Motor neuron (in vitro differentiated cells): ENCODE measurements at regions not wholly inside any gene's neighbourhood (a gene's known extent, or its start where the extent isn't known, plus 50 kb on each side); places are given as distances from the start of the nearest gene placed in this dataset.
"Not testable (repeated sequence)": the region's sequence is repeated elsewhere in the genome, so short reads cannot be mapped to it uniquely, and the experiment has no call there.

Experiments
- ATAC-seq, 8 experiments: fragments of 200-7000 bp; cut with Tn5 transposase; replicated peaks in 6 of 8; 2 replicates each; pipeline ENCODE4 v1.8.0; 2021; ENCODE audit warnings: mild to moderate bottlenecking in 8 of 8, moderate library complexity in 8 of 8
- H3K27ac ChIP-seq, 2 donors: fragments of 250-450 bp; sonication (Bioruptor Pico); 2 replicates each; pipeline ENCODE4 v1.9.0; 2021; ENCODE audit warnings: antibody characterized with exemption in 2 of 2, mild to moderate bottlenecking in 2 of 2, moderate library complexity in 1 of 2
- H3K4me1 ChIP-seq, 2 donors: fragments of 250-450 bp; sonication (Bioruptor Pico); replicated peaks in 1 of 2; 2 replicates each; pipeline ENCODE4 v1.6.1; 2021; ENCODE audit warnings: antibody characterized with exemption in 2 of 2, mild to moderate bottlenecking in 2 of 2, moderate library complexity in 1 of 2
- H3K4me3 ChIP-seq, 5 donors: fragments of 250-450 bp; sonication (Bioruptor Pico); 2 replicates each; pipeline ENCODE4 v1.9.0; 2021; ENCODE audit warnings: antibody characterized with exemption in 5 of 5, mild to moderate bottlenecking in 5 of 5, moderate library complexity in 4 of 5
- WGBS, 10 experiments: fragments of 450-650 bp; shearing (Covaris generic); methylation state at CpG; one replicate each; pipeline ENCODE4 v1.0.0; 2022; 5-methylcytosine and 5-hydroxymethylcytosine counted together
- in situ Hi-C, 9 experiments: fragments of 400-800 bp; cut with MboI; loops; one replicate each; pipeline ENCODE4 v1.15.0; 2021; ENCODE audit warnings: low sequenced_read_pairs in 9 of 9, low pct_unique_long_range_greater_than_20kb in 2 of 9; ENCODE audit not compliant: unreplicated experiment in 9 of 9

- Histone ChIP-seq H3K4me3 (peak overlapping the region in 2 of 5 donors; percentile 34 to 37), H3K27ac (peak overlapping the region; percentile 78 to 88), H3K4me1 (peaks cover 16 to 42% of the 10 kb centered on the region in 2 donors)
- ATAC-seq = no peak
- 58 to 96% (median 88%) methylated on average over 3 to 9 of the region's 22 CpGs; no CpG with 5 or more reads in 4 of the 10 experiments for WGBS, 10 experiments
- in situ Hi-C loops = no loop called here
Measured at GRCh38 chr6:44003345-44004061, 123.7 kb downstream of the MRPL14 start.

- in situ Hi-C loops = no loop called here
- peak; percentile 50 to 90 (median 86) for ATAC-seq
- peak overlapping the region; percentile 23 to 37 (median 24) for H3K4me3 ChIP-seq
- peaks cover 16 to 42% of the 10 kb centered on the region in 2 donors for H3K4me1 ChIP-seq
- peak overlapping the region; percentile 78 to 88 for H3K27ac ChIP-seq
- 0% methylated on average over 1 of the region's 76 CpGs; no CpG with 5 or more reads in 9 of the 10 experiments for WGBS, 10 experiments
Measured at GRCh38 chr6:44002593-44003344, 124.5 kb downstream of the MRPL14 start.

GRCh38 chr6:44002067-44002592 lies 125.1 kb downstream of the MRPL14 start:
- in situ Hi-C loops = no loop called here
- Histone ChIP-seq H3K4me3 (peak overlapping the region; percentile 23 to 37 (median 24)), H3K4me1 (peaks cover 16 to 42% of the 10 kb centered on the region in 2 donors), H3K27ac (peak overlapping the region; percentile 78 to 88)
- peak in 3 of 8 experiments; percentile 41 to 52 (median 46) for ATAC-seq
- WGBS, 10 experiments = 10 to 20% (median 20%) methylated on average over 1 to 2 of the region's 37 CpGs; no CpG with 5 or more reads in 7 of the 10 experiments

- peak in 3 of 8 experiments; percentile 12 to 27 (median 13) for ATAC-seq
- in situ Hi-C loops = no loop called here
- H3K4me3 ChIP-seq = peak overlapping the region; percentile 23 to 37 (median 24)
- H3K4me1 ChIP-seq = peaks cover 16 to 42% of the 10 kb centered on the region in 2 donors
- peak overlapping the region; percentile 78 to 88 for H3K27ac ChIP-seq
- WGBS, 10 experiments = 8 to 71% (median 43%) methylated on average over 2 to 5 of the region's 12 CpGs; no CpG with 5 or more reads in 1 of the 10 experiments
Measured at GRCh38 chr6:44001318-44002066, 125.8 kb downstream of the MRPL14 start.

GRCh38 chr6:44000164-44000842 lies 126.9 kb downstream of the MRPL14 start:
- ATAC-seq = no peak
- no peak overlapping the region for H3K27ac ChIP-seq
- in situ Hi-C loops = no loop called here
- peaks cover 16 to 37% of the 10 kb centered on the region in 2 donors for H3K4me1 ChIP-seq
- 67 to 100% (median 94%) methylated on average over 1 to 5 of the region's 14 CpGs; no CpG with 5 or more reads in 2 of the 10 experiments for WGBS, 10 experiments
- H3K4me3 ChIP-seq = no peak overlapping the region

- Histone ChIP-seq H3K27ac (no peak overlapping the region), H3K4me3 (no peak overlapping the region), H3K4me1 (peaks cover 9 to 30% of the 10 kb centered on the region in 2 donors)
- no peak for ATAC-seq
- in situ Hi-C loops = no loop called here
- WGBS, 10 experiments = 67 to 100% (median 100%) methylated on average over 1 to 4 of the region's 4 CpGs; no CpG with 5 or more reads in 3 of the 10 experiments
Measured at GRCh38 chr6:43999628-44000027, 127.6 kb downstream of the MRPL14 start.

- in situ Hi-C loops, H3K27ac ChIP-seq, ATAC-seq, H3K4me3 ChIP-seq: not testable (repeated sequence)
- 60 to 100% (median 88%) methylated on average over 1 to 11 of the region's 24 CpGs; no CpG with 5 or more reads in 1 of the 10 experiments for WGBS, 10 experiments
- peaks cover 15 to 34% of the 10 kb centered on the region in 2 donors for H3K4me1 ChIP-seq
Measured at GRCh38 chr6:43998592-43999243, 128.5 kb downstream of the MRPL14 start.

- ATAC-seq, H3K4me3 ChIP-seq, in situ Hi-C loops, H3K27ac ChIP-seq: not testable (repeated sequence)
- 100% methylated on average over 1 of the region's 35 CpGs; no CpG with 5 or more reads in 9 of the 10 experiments for WGBS, 10 experiments
- H3K4me1 ChIP-seq = peaks cover 15 to 29% of the 10 kb centered on the region in 2 donors
Measured at GRCh38 chr6:43997990-43998585, 129.2 kb downstream of the MRPL14 start.

GRCh38 chr6:43997345-43997677 lies 129.9 kb downstream of the MRPL14 start:
- WGBS, 10 experiments = 83 to 100% methylated on average over 1 of the region's 1 CpG; no CpG with 5 or more reads in 8 of the 10 experiments
- in situ Hi-C loops = no loop called here

GRCh38 chr6:43996618-43997344 lies 130.5 kb downstream of the MRPL14 start:
- Histone ChIP-seq H3K4me3 (no peak overlapping the region), H3K27ac (no peak overlapping the region), H3K4me1 (peaks cover 9 to 25% of the 10 kb centered on the region in 2 donors)
- no peak for ATAC-seq
- in situ Hi-C loops = no loop called here
- WGBS, 10 experiments = 56 to 100% (median 80%) methylated on average over 1 to 6 of the region's 8 CpGs; no CpG with 5 or more reads in 4 of the 10 experiments

More at GRCh38 chr6:43997345-43997677, 129.9 kb downstream of the MRPL14 start:
- Histone ChIP-seq H3K4me1 (peaks cover 14 to 26% of the 10 kb centered on the region in 2 donors), H3K4me3 (no peak overlapping the region), H3K27ac (no peak overlapping the region)
- no peak for ATAC-seq

GRCh38 chr6:43995137-43995536 lies 132.1 kb downstream of the MRPL14 start:
- in situ Hi-C loops = no loop called here
- no peak overlapping the region for H3K27ac ChIP-seq
- no peak for ATAC-seq
- H3K4me1 ChIP-seq = peaks cover 20 to 26% of the 10 kb centered on the region in 2 donors
- 100% methylated on average over 1 of the region's 3 CpGs; no CpG with 5 or more reads in 7 of the 10 experiments for WGBS, 10 experiments
- H3K4me3 ChIP-seq = no peak overlapping the region
